CD14-positive monocyte (primary cell): ENCODE measurements at regions not wholly inside any gene's neighbourhood (a gene's known extent, or its start where the extent isn't known, plus 50 kb on each side); places are given as distances from the start of the nearest gene placed in this dataset.
"Not testable (repeated sequence)": the region's sequence is repeated elsewhere in the genome, so short reads cannot be mapped to it uniquely, and the experiment has no call there.

Experiments used
- DNase-seq, 3 donors: peaks; one replicate each; pipeline ENCODE4 v3.0.0-alpha.2; 2011 to 2022
- H2AFZ ChIP-seq: 2 replicates; pipeline ENCODE4 v1.6.0; 2012; ENCODE audit warnings: mild to moderate bottlenecking, low read depth, low read length, inconsistent platforms; ENCODE audit not compliant: insufficient read depth, poor library complexity, severe bottlenecking
- H3K27ac ChIP-seq, 2 donors: 1 replicate in 1 of 2; 2 replicates in 1 of 2; pipeline ENCODE4 v1.5.1; 2012 to 2013; ENCODE audit warnings: low read length in 2 of 2, control low read depth in 1 of 2, inconsistent platforms in 1 of 2, low read depth in 1 of 2, mild to moderate bottlenecking in 1 of 2
- H3K27me3 ChIP-seq, 2 donors: one replicate each; pipeline versions ENCODE4 v1.6.0 to v1.6.1; 2011 to 2013; ENCODE audit warnings: low read length in 2 of 2; ENCODE audit not compliant: control insufficient read depth in 2 of 2, insufficient read depth in 2 of 2
- H3K36me3 ChIP-seq, 2 donors: replicated peaks in 1 of 2; 1 replicate in 1 of 2; 2 replicates in 1 of 2; pipeline versions ENCODE4 v1.5.1 to v1.6.1; 2012 to 2013; ENCODE audit warnings: low read length in 2 of 2, control low read depth in 1 of 2, inconsistent platforms in 1 of 2, mild to moderate bottlenecking in 1 of 2; ENCODE audit not compliant: insufficient read depth in 2 of 2, control insufficient read depth in 1 of 2
- H3K4me1 ChIP-seq, 2 donors: 1 replicate in 1 of 2; 2 replicates in 1 of 2; pipeline versions ENCODE4 v1.5.1 to v1.6.1; 2012 to 2013; ENCODE audit warnings: low read length in 2 of 2, control low read depth in 1 of 2, inconsistent platforms in 1 of 2, mild to moderate bottlenecking in 1 of 2, moderate library complexity in 1 of 2; ENCODE audit not compliant: insufficient read depth in 2 of 2, control insufficient read depth in 1 of 2
- H3K4me2 ChIP-seq: replicated peaks from 2 replicates; pipeline ENCODE3; 2012; ENCODE audit warnings: low read length, moderate library complexity, mild to moderate bottlenecking; ENCODE audit not compliant: poor library complexity, severe bottlenecking; ENCODE audit errors: extremely low read depth
- H3K4me3 ChIP-seq, 3 experiments: fragments of 200-600 bp in 1 of 3; sonication (generic) in 1 of 3; replicated peaks in 1 of 3; 1 replicate in 2 of 3; 2 replicates in 1 of 3; pipeline ENCODE4 v1.5.1; 2011 to 2013; ENCODE audit warnings: low read length in 3 of 3, mild to moderate bottlenecking in 3 of 3, control low read depth in 2 of 3, low read depth in 2 of 3, inconsistent platforms in 1 of 3, moderate library complexity in 1 of 3
- H3K79me2 ChIP-seq: 2 replicates; pipeline ENCODE4 v1.6.0; 2012; ENCODE audit warnings: mild to moderate bottlenecking, control low read depth, inconsistent platforms, low read length, moderate library complexity; ENCODE audit not compliant: insufficient read depth
- H3K9ac ChIP-seq: 2 replicates; pipeline ENCODE4 v1.6.0; 2017; ENCODE audit warnings: low read length, mild to moderate bottlenecking; ENCODE audit not compliant: insufficient read depth, poor library complexity, severe bottlenecking
- H3K9me3 ChIP-seq, 2 donors: replicated peaks in 1 of 2; 1 replicate in 1 of 2; 2 replicates in 1 of 2; pipeline versions ENCODE4 v1.5.1 to v1.6.1; 2012 to 2013; ENCODE audit warnings: low read length in 2 of 2, control low read depth in 1 of 2; ENCODE audit not compliant: control insufficient read depth in 1 of 2, insufficient read depth in 1 of 2
- H4K20me1 ChIP-seq: 2 replicates; pipeline ENCODE4 v1.6.0; 2012; ENCODE audit warnings: mild to moderate bottlenecking, low read length, control low read depth, moderate library complexity; ENCODE audit not compliant: insufficient read depth
- H3K27ac Mint-ChIP-seq, 7 donors: one replicate each; pipeline ENCODE4 v1.8.0; 2020; ENCODE audit warnings: mild to moderate bottlenecking in 7 of 7, mixed read lengths in 7 of 7, moderate library complexity in 6 of 7, inconsistent platforms in 2 of 7
- H3K27me3 Mint-ChIP-seq, 3 donors: one replicate each; pipeline ENCODE4 v1.8.0; 2021 to 2022; ENCODE audit warnings: low read depth in 3 of 3, mild to moderate bottlenecking in 3 of 3, mixed read lengths in 3 of 3, moderate library complexity in 3 of 3, inconsistent platforms in 1 of 3
- H3K36me3 Mint-ChIP-seq, 2 donors: one replicate each; pipeline ENCODE4 v1.8.0; 2020; ENCODE audit warnings: mixed read lengths in 2 of 2, inconsistent platforms in 1 of 2, mild to moderate bottlenecking in 1 of 2
- H3K4me1 Mint-ChIP-seq: one replicate; pipeline ENCODE4 v1.8.0; 2020; ENCODE audit warnings: mild to moderate bottlenecking, mixed read lengths
- H3K4me3 Mint-ChIP-seq, 2 donors: one replicate each; pipeline ENCODE4 v1.8.0; 2020; ENCODE audit warnings: mild to moderate bottlenecking in 2 of 2, mixed read lengths in 2 of 2, moderate library complexity in 1 of 2
- H3K9me3 Mint-ChIP-seq, 7 donors: one replicate each; pipeline ENCODE4 v1.8.0; 2020 to 2022; ENCODE audit warnings: mixed read lengths in 7 of 7, mild to moderate bottlenecking in 6 of 7, moderate library complexity in 6 of 7, inconsistent platforms in 2 of 7
- WGBS: methylation state at CpG from one replicate; pipeline ENCODE4 v1.1.5; 2013; ENCODE audit warnings: missing lambda C conversion rate; ENCODE audit not compliant: insufficient coverage; 5-methylcytosine and 5-hydroxymethylcytosine counted together
- intact Hi-C, 2 donors: fragments of 100-400 bp; cut with micrococcal nuclease; formaldehyde crosslinking; loops; one replicate each; pipeline versions ENCODE4 v1.15.0 to v1.15.1; 2023
- TF ChIP-seq, protein P1 (sequence below): fragments of 200-600 bp; IDR thresholded peaks from one replicate; pipeline ENCODE4 v1.8.0; 2022; ENCODE audit warnings: antibody characterized with exemption, mild to moderate bottlenecking

DNA sequence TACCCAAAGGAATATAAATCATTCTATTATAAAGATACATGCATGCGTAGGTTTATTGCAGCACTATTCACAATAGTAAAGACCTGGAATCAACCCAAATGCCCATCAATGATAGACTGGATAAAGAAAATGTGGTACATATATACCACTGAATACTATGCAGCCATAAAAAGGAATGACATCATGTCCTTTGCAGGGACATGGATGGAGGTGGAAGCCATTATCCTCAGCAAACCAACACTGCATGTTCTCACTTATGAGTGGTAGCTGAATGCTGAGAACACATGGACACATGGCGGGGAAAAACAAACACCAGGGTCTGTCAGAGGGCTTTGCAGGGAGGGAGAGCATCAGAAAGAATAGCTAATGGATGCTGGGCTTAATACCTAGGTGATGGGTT is 149.4 kb upstream of the OLIG3 start:
- not testable (repeated sequence) for H3K9me3 Mint-ChIP-seq, H3K4me3 ChIP-seq, H2AFZ ChIP-seq, H4K20me1 ChIP-seq, H3K79me2 ChIP-seq, H3K27ac Mint-ChIP-seq, H3K36me3 Mint-ChIP-seq, H3K4me3 Mint-ChIP-seq, H3K27ac ChIP-seq, H3K36me3 ChIP-seq, H3K27me3 ChIP-seq, H3K4me1 ChIP-seq, H3K4me1 Mint-ChIP-seq, H3K4me2 ChIP-seq, H3K9me3 ChIP-seq, H3K9ac ChIP-seq, H3K27me3 Mint-ChIP-seq, DNase-seq
- intact Hi-C loops = loop anchor here (5.0 kb wide), 3 partner anchors 551 to 676 kb away; no protein-coding TSS in a partner anchor
- WGBS = no CpG with 5 or more reads among the region's 2 CpGs

DNA sequence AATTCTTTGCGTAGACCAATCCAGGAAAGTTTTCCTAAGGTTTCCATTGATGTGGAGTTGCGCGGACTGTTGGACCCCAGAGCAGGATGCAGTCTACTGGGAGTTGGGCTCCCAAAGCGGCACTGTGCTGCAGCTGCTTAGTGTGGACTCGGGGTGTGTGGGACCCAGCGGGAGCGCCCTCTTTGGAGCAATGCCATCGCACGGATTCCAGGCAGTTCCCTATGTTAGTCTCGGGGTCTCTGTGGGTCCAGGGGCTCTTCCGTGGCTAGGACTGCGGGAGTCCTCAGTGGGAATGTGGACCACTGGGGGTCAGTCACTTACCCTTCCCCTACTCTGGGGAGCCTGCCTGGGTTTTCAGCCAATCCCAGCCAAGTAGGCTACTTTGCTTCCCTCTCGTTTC is 151.7 kb upstream of the OLIG3 start:
- Histone ChIP-seq H3K4me2 (no peak overlapping the region), H3K9ac (no peak overlapping the region), H4K20me1 (no peaks in the 10 kb centered on the region), H3K4me1 (no peaks in the 10 kb centered on the region), H3K36me3 (no peaks in the 10 kb centered on the region), H3K27me3 (no peaks in the 10 kb centered on the region), H3K4me3 (no peak overlapping the region), H3K79me2 (no peaks in the 10 kb centered on the region), H2AFZ (no peak overlapping the region), H3K27ac (no peak overlapping the region), H3K9me3 (no peaks in the 10 kb centered on the region)
- Mint-ChIP-seq H3K4me1 (no peaks in the 10 kb centered on the region), H3K36me3 (no peaks in the 10 kb centered on the region), H3K27ac (no peak overlapping the region), H3K27me3 (peaks cover 2 to 9% (median 3%) of the 10 kb centered on the region in 3 donors), H3K9me3 (no peaks in the 10 kb centered on the region), H3K4me3 (no peak overlapping the region)
- TF ChIP-seq, protein P1, sequence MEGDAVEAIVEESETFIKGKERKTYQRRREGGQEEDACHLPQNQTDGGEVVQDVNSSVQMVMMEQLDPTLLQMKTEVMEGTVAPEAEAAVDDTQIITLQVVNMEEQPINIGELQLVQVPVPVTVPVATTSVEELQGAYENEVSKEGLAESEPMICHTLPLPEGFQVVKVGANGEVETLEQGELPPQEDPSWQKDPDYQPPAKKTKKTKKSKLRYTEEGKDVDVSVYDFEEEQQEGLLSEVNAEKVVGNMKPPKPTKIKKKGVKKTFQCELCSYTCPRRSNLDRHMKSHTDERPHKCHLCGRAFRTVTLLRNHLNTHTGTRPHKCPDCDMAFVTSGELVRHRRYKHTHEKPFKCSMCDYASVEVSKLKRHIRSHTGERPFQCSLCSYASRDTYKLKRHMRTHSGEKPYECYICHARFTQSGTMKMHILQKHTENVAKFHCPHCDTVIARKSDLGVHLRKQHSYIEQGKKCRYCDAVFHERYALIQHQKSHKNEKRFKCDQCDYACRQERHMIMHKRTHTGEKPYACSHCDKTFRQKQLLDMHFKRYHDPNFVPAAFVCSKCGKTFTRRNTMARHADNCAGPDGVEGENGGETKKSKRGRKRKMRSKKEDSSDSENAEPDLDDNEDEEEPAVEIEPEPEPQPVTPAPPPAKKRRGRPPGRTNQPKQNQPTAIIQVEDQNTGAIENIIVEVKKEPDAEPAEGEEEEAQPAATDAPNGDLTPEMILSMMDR = no peak
- no peak for DNase-seq
- intact Hi-C loops = no loop called here
- 94% methylated on average over 10 of the region's 13 CpGs for WGBS
